HT1080 (cell line): ENCODE measurements at regions not wholly inside any gene's neighbourhood (a gene's known extent, or its start where the extent isn't known, plus 50 kb on each side); places are given as distances from the start of the nearest gene placed in this dataset.

Source experiments
- DNase-seq: peaks from one replicate; pipeline ENCODE4 v3.0.0-alpha.2; 2015; ENCODE audit warnings: low read depth

DNA sequence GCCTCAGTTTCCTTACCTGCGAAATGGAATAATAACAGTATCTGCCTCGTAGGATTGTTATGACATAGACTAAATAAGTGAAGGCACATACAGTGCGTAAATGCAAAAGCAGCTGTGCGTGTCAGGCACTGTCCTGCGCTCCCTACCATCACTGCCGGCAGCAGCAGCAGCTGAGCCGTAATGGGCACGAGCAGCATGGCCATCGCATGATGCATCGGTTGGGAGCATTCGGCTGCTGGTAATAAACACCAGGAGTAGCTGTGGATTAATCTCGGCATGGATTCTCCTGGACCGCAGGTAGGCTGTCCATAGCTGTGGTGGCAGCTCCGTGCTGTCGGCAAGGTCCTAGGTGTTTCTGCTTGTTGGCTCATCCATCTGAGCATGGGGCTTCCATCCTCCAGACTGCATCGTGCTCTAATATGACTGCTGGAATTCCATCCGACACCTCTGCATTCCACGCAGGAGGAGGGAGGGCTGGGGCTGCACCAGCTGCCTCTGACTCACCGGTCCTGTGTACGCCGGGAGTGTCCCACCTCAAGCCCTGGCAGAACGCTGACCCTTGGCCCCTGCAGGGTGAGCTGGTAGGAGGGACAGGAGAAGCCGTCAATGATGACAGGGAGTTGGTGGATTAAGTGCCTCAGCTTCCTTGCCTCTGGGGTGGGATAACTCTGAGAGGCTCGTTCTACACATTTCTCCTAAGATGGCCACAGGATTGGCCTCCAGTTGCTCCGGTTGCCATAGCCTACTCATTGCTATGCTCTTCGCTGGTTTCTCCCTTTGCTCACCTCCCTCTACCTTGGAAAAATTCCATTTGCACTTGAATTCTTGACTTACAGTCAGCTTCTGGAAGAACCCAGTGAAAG lies 100.9 kb upstream of the PMEPA1 start:
- peak; percentile 62 for DNase-seq

DNA sequence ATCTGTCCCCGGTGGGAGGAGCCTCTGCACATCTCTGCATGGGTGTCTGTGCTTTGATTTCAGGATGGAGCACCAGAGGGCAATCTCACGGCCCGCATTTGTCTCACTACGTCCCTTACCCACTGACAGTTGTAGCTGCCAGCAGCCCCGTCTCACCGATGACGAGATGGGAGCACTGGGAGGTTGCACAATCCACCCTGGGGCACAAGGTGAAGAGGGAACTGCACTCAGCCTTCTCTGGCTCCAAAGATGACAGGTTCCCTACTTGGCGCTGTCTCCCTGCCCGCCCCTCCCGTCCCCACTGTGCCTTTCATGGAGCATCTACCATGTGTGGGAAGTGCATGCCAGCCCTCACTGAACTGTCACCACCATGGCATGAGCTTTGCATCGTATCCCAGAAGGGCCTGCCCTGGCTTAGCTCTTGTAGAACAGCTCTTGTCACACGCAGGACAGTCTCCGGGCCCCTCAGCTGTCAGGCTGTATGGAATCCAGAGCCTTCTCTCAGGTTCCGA lies 99.9 kb upstream of the PMEPA1 start:
- no peak for DNase-seq

DNA sequence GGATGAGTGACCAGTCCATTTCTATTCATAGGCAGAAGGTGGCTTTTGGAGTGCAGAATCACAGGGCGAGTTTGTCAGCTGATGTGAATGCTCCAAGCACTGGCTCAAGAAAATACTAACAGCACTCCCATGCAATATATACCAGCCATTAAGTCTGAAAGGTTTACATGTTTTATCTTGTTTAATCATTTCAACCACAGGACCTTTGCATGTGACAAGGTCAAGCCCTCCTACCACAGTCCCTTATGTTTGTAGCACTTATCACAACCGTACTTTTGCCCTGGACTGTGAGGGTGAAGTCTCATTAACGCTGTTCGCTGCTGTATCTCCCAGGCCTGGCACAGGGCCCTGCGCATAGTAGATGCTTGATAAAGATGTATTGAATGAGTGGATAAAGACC lies 99.3 kb upstream of the PMEPA1 start:
- no peak for DNase-seq

DNA sequence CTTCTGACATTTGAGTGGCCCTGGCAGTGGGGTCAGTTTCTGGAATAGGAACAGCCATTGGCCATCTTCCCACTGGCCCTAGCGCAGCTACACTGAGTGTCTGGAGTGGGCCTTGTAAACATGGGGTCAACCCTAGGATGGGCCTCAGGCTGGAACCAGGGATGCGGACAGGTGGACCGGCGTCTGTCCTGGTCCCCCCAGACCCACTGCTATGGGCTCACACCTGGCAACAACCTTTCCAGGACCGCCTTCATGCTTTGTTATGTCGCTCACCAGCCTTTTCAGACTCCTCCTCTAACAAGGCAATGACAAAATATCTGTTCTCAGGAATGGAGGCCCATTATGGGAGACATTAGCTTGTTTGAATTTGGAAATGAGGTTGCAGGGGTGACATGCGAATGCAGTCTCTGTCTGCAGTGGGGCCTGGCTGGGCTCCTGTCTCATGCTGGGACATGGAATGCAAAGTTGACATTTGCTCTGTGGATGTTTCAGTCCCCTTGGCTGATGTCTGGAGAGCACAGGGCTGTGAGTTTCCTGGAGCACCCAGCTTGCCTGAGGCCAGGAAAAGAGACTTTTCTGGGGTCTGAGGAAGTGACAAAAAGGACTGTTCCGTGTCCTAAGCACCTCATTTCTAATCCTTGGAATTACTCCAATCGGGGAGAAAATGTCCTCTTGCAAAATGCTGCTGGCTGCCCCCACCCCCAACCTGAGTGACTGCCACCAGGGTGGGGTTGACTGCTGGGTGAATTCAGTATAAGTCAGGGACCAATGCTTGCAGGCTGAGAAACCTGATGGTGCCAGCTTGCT lies 98.7 kb upstream of the PMEPA1 start:
- no peak for DNase-seq

DNA sequence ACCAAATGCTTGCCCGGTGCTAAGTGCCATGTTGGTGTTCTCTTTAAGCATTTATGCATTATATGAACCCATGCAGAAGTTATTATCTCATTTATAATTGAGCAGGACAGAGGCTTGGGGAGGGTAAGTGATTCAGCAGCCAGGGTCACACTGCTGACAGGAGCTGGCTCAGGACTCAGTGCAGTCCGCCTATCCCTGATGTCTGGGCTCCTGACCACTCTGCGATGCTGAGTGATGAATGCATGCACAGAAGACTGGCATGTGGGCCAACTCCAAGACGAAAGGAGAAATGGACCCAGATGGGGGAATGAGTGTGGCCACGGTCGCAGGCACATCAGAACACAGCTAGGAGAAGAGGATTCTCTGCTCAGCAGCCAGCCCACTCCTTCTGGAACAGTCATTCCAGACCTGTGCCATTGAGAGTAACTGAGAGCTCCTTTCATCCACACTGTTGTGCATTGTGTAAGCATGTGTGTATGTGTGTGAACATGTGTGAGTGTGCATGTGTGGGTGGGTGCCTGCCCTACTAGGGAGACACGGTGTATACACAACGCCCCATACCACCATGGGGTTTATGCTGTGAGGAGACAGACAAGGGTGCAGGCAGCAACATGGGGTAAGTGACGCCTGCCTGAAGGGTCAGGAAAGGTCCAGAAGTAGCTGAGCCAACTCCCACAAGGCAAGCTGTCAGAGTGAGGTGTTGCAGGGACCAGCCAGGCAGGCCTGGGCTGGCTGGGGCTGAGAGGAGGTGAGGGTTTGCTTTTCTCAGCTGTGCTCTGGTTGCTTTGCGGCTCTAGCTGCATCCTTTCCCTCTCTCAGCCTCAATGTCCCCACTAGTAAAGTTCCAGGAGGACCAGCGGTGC lies 97.8 kb upstream of the PMEPA1 start:
- DNase-seq: no peak

DNA sequence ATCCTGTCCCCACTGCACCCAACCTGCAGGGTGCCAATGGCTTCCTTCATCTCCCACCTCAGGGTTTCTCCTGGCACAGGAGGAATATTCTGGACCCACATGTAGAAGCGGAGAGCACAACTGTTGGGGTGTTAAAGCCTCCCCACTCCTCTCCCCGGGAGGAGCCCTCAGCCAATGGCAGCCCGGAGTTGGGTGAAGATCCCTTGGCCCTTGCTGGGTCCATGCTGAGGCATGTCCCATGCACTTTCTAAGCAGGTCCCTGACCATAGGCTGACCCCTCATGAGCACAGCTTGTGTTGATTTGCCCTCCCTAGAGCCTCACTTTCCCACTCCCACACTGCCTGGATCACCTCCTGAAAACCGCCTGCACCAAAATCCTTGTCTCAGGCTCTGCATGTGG lies 97.2 kb upstream of the PMEPA1 start:
- DNase-seq: no peak

DNA sequence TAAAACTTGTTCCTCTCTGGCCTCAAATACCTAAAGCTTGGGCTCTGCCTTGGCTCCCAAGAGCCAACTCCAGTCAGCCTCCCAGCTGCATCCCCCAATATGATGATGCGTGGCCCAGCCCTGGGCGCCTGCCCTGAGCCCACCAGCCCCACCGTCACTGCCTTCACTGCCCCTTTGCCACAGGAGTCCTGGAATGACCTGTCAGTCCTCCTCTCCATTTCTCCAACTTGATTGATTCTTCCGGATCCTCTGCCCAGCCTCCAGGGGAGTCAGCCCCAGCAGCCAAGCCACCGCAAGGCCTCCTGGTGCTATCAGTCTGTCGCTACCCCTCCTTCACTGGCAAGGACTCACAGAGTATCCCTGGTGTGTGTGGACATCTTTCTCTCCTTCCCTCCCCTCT lies 96.7 kb upstream of the PMEPA1 start:
- no peak for DNase-seq

DNA sequence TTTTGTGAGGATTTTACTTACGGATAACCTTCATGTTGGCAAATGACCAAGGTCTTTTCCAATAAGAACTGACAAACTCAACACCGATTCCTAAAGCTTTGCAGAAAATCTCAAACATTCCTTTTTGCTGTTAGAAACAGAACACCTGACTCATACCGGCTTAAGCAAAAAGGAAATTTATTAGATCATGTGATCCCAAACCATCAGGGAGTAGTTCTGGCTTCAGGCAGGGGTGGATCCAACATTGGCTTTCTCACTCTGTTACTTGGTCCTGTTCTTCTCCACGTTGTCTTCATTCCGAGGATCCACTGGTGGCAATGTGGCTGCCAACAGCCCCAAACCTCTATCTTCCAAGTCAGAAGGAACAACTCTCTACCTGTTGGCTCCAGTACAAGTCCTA lies 95.9 kb upstream of the PMEPA1 start:
- DNase-seq: no peak

DNA sequence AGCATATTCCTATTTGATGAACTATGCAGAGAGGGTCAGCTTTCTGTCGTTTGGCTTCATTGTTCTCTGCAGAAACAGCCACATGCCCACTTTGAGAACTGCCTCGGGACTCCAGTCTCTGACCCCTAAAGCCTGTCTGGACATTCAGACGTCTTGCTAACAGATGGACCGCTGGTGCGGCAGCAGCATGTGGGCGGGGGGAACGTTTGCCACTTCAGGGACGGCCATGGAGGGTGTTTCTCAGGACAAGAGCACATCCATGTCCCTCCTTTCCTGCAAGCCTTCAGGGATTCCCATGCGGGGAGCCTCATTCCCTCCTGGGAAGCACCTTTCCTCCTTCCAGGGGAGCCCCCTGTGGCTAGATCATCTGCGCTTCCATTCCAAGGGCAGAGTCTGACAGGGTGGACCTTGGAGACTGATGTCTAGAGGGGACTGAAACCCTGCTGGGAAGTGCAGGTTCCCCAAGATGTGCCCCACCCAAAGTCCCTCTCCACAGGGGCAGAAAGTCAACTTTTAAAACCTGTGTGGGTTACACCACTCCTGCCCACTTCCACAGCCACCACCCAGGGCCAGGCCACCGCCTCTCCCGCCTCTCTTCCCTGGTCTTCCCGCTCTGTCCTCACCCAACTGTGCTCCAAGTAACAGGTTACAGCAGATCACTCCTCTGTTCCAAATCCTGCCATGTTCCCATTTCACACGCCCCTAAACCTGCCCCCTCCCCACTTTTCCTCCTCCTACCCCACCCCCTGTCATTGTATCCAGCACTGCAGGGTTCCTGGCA lies 94.8 kb upstream of the PMEPA1 start:
- no peak for DNase-seq

DNA sequence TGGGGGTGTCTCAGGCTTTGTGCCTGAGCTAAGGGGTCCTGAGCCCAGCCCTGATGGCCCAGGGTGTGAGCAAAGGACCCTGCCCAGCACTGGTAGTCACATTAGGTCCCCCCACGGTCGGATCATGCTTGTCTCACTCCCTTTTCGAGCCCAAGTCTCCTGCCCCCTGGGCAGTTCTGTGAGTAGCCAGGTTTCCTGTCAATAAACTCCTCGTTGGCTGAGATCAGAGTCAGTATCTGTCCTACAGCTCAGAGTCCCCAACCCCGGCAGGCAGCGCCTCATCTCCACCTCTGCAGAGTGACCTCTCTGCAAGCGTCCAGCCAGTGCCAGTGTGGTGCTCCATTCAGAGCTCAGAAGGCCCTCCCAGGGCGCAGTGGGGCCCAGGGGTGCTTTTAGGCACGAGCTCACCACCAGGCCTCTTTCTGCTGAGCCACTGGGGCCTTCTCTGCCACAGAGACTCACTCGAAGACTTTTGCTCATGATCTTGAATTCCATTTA lies 93.7 kb upstream of the PMEPA1 start:
- DNase-seq: no peak

DNA sequence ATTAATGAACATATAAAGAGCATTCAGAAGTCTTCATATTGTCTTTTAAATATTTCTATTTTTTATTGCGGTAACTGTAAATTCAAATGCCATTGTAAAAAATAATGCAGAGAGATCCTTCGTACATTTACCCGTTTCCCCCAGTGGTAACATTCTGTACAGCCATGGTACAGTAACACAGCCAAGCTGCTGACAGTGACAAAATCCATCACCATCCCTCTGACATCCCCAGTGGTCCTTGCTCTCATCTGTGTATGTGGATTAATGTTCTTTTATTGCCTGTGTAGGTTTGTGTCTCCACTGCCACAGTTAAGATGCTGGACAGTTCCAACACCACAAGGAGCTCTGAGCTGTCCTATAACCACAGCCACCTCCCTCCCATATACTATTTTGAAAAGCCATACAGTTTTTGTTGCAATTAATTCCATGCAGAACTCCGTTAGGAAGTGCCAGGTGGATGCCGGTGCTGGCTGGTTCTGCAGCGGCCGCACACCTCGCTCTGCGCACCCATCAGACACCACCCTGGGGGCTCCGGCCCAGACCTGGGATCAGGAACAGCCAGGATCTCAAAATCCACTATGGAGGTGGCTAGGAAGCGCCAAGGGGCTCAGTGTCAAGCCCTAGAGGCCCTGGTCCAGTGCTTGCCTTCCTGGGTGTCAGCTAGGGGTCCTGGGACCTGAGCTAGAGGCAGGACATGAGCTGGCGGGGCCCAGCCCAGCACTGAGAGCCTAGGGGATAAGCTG lies 93.1 kb upstream of the PMEPA1 start:
- DNase-seq: no peak

DNA sequence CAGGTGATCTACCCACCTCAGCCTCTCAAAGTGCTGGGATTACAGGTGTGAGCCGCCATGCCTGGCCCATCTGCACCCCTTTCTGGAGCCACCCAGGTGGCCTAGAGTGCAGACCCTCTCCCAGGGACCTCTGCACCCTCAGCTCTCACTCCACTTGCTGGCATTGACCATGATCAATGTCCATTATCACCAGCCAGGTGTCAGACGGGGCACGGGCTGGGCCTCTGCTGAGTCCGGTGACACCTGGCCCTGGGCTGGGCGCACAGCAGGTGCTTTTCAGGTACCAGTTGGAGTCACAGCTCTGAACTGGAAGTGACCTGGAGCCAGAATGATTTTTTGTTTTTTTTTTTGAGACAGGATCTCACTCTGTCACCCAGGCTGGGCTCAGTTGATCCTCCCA lies 91.8 kb upstream of the PMEPA1 start:
- DNase-seq: no peak

DNA sequence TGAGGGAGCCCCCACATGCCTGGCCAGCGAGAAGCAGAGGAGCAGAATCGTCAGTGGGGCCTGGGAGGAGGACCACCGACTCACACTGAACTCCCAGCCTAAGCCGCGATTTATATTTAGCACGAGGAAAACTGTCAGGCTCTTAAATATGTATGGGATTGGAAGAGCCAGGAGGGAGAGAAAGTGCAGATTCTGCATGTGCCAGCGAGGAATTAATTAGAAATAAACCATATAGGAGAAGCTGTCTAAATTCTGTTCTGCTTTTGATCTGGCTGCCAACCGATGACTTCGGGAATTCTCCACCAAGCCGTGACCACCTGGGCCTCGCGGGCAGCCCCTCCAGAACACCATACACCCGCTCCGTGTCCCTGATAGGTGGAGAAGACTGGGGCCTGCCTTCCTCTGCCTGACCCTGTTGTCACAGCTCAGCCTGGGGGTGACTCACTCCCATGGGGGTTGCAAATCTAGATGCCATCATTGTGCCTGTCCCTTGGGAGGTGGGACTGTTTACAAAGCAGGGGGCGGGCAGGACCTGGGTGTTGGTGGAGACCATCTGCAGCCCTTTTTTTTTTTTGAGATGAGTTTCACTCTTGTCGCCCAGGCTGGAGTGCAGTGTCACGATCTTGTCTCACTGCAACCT lies 91.1 kb upstream of the PMEPA1 start:
- no peak for DNase-seq

DNA sequence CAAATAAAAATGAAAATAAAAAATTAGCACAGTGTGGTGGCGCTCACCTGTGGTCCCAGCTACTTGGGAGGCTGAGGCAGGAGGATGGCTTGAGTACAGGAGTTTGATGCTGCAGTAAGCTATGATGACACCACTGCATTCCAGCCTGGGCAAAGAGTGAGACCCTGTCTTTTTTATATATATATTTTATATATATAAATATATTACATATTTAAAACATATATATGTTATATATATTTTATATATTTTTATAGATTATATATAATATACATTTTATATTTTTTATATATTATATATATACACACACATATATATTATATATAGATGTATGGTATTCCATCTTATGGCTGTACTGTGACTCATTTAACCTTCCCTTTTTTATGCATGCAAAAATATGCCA lies 87.6 kb upstream of the PMEPA1 start:
- no peak for DNase-seq

DNA sequence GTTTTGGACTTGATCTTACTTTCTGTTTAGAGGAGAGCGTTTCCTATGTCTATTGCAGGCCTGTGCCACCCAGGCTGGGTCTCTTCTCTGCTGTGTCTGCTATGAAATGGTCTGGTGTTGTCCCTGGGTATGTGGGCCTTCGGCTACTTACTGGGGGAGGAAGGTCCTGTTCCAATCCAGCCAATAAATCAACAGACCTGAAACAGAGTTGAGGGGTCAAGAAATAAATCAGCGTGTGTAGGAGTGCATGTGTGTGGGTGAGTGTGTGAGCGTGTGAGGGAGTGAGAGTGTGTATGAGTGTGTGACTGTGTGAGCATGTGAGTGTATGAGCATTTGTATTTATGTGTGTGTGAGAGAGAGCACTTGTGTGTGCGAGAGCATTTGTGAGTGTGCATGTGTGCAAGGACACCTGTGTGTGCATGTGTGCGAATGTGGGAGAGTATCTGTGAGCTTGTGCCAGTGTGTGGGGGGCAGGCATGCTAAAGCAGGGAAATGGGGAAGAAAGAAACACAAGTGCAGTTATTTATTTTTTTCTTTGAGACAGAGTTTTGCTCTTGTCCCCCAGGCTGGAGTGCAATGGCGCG lies 86.3 kb upstream of the PMEPA1 start:
- no peak for DNase-seq

DNA sequence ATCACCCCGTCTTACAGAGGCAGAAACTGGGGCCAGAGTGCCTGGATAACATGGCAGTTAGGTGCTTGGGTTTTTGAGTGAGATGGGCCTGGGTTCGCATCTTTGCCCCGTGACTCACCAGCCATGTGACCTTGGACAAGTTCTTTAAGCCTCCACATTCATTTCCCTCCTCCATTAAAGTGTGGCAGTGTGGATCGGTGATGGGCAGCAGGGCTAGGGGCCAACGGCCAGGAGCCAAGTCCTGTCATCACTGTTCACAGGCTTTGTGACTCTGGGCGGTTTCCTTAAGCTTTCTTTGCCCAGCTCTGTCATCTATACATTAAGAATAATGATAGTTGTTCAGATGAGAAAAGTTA lies 85.5 kb upstream of the PMEPA1 start:
- DNase-seq: peak; percentile 82

DNA sequence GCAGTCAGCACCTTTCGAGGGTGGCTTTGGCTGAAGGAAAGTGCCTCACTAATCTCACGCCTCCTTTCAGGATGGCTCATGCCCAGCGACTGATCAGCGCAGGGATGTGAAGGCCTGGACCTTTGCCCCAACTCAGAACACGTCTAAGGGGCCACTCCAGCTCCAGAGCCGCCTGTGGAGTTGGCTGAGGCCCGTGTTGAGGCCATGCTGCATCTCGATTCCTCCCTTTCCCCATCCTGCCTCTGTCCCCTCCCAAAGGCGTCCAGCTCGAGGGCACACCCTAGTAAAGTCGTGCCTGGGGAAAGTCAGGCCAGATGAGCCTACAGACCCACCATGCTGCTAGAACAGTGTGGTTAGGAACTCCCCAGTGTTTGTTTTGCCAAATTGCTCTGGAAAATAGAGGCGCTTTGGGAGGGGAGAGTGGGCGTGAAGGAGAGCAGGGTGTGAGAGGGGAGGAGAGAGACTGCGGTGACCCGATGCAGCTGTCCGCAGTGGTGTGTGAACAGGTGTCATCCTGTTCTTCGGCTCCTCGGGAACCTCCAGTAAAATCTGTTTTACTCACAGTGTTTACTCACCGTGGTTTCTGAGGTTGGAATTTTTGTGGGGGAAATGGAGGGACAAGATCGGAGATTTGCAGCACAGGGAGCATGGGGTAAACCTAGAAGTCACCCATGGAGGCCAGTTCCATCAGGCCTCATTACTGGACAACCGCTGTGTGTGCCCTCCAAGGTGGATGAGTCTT lies 85.0 kb upstream of the PMEPA1 start:
- DNase-seq: peak; percentile 69

DNA sequence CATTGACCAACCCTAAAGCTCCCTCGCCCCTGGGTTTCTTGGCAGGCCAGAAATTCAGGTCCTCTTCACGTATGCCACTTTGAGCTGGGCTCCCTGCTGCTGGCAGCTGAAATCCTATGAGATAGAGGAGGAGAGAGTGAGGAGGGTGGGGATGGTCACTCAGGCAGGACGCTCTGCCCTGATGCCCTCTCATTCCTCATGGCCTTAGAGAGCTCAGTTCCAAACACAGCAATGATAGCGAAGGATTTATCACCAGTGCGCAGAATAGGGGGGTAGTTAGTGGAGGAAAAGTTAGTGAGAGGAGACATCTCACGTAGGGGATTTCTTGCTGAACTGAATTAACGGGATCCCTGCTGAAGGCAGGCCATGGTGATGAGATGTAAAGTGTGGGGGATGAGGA lies 84.2 kb upstream of the PMEPA1 start:
- DNase-seq: no peak
